HepG2 (cell line): ENCODE measurements at regions not wholly inside any gene's neighbourhood (a gene's known extent, or its start where the extent isn't known, plus 50 kb on each side); places are given as distances from the start of the nearest gene placed in this dataset.

Source experiments
- ATAC-seq: fragments of 200-7000 bp; cut with Tn5 transposase; 3 replicates; pipeline ENCODE4 v1.9.1; 2020; ENCODE audit warnings: mild to moderate bottlenecking, moderate library complexity
- BruUV-seq: library from RNA; stranded (reverse); fragments of 400-500 nt; replicated peaks from 2 replicates; lab custom pipeline; 2021; lab: Mats Ljungman, UMichigan
- CTCF ChIA-PET: fragments of 300-600 bp; formaldehyde crosslinking; extraction: SDS; loops from one replicate; lab custom pipeline; 2021; ENCODE audit warnings: low total read pairs, inconsistent platforms, low intra/inter-chr PET ratio; lab: Yijun Ruan, JAX
- POLR2A ChIA-PET: fragments of 350-600 bp; sonication (Branson Sonifier 250); formaldehyde crosslinking; loops from one replicate; lab custom pipeline; 2020; ENCODE audit warnings: antibody characterized with exemption, inconsistent platforms; lab: Yijun Ruan, JAX
- DNase-seq: peaks from one replicate; pipeline ENCODE4 v3.0.0-alpha.2; 2015; ENCODE audit warnings: low spot score
- FAIRE-seq: peaks from 3 replicates; lab custom pipeline; 2011; peaks lifted over from hg19 to GRCh38; lab: Jason Lieb, UNC
- H2AFZ ChIP-seq: one replicate; pipeline ENCODE4 v1.6.1; 2011; ENCODE audit warnings: low read length, inconsistent platforms
- H3K27ac ChIP-seq: fragments of 300-600 bp; 3 replicates; pipeline ENCODE4 v1.8.0; 2011; ENCODE audit warnings: mixed run types, mild to moderate bottlenecking, mixed read lengths, low read length, inconsistent platforms; ENCODE audit not compliant: insufficient read depth; ENCODE audit errors: extremely low read length
- H3K27me3 ChIP-seq, 2 experiments: fragments of 200-600 bp in 1 of 2; 2 replicates in 1 of 2; 3 replicates in 1 of 2; pipeline versions ENCODE4 v1.6.0 to v1.8.0; 2011; ENCODE audit warnings: low read length in 2 of 2, mild to moderate bottlenecking in 2 of 2, moderate library complexity in 2 of 2, inconsistent platforms in 1 of 2; ENCODE audit not compliant: insufficient read depth in 2 of 2, control insufficient read depth in 1 of 2
- H3K36me3 ChIP-seq, 2 experiments: fragments of 200-600 bp in 1 of 2; replicated peaks in 1 of 2; 2 replicates in 1 of 2; 3 replicates in 1 of 2; pipeline versions ENCODE4 v1.5.1 to v1.8.0; 2011; ENCODE audit warnings: low read length in 2 of 2, inconsistent platforms in 1 of 2; ENCODE audit not compliant: insufficient read depth in 2 of 2, control insufficient read depth in 1 of 2
- H3K4me1 ChIP-seq: 2 replicates; pipeline ENCODE4 v1.5.1; 2012; ENCODE audit warnings: low read length, inconsistent platforms; ENCODE audit not compliant: insufficient read depth
- H3K4me2 ChIP-seq: 2 replicates; pipeline ENCODE4 v1.6.0; 2011; ENCODE audit warnings: low read depth, low read length, inconsistent platforms
- H3K4me3 ChIP-seq, 3 experiments: fragments of 200-600 bp in 1 of 3; sonication (generic), shearing (Covaris generic) in 1 of 3; replicated peaks in 1 of 3; 2 replicates each; pipeline ENCODE4 v1.5.1; 2011 to 2016; ENCODE audit warnings: low read length in 3 of 3, inconsistent platforms in 2 of 3, low read depth in 2 of 3, mild to moderate bottlenecking in 2 of 3, control low read depth in 1 of 3, mixed read lengths in 1 of 3; ENCODE audit not compliant: insufficient read depth in 1 of 3
- H3K79me2 ChIP-seq: one replicate; pipeline ENCODE4 v1.6.1; 2011; ENCODE audit warnings: low read length, inconsistent platforms; ENCODE audit not compliant: insufficient read depth
- H3K9ac ChIP-seq: 2 replicates; pipeline ENCODE4 v1.6.0; 2011; ENCODE audit warnings: mild to moderate bottlenecking, low read depth, low read length, inconsistent platforms; ENCODE audit not compliant: insufficient read depth
- H3K9me3 ChIP-seq: 2 replicates; pipeline ENCODE4 v1.5.1; 2012; ENCODE audit warnings: mild to moderate bottlenecking, low read length
- H4K20me1 ChIP-seq: 2 replicates; pipeline ENCODE4 v1.6.0; 2011; ENCODE audit warnings: inconsistent platforms, mild to moderate bottlenecking, low read length, moderate library complexity; ENCODE audit not compliant: insufficient read depth
- GLMP ChIP-seq: sonication (generic); formaldehyde crosslinking; IDR thresholded peaks from 2 replicates; pipeline ENCODE4 v1.9.0; 2021; ENCODE audit warnings: missing genetic modification reagents, mild to moderate bottlenecking, borderline replicate concordance
- USF2 ChIP-seq, 2 experiments: sonication (generic) in 1 of 2; formaldehyde crosslinking in 1 of 2; IDR thresholded peaks; 2 replicates each; pipeline versions ENCODE4 v1.5.1 to v1.6.1; 2011 to 2020; ENCODE audit warnings: borderline replicate concordance in 1 of 2, low read depth in 1 of 2, low read length in 1 of 2, mild to moderate bottlenecking in 1 of 2, missing genetic modification reagents in 1 of 2, moderate library complexity in 1 of 2
- ZBTB46 ChIP-seq: sonication (generic); formaldehyde crosslinking; IDR thresholded peaks from 2 replicates; pipeline ENCODE4 v1.4.0; 2020; ENCODE audit warnings: mild to moderate bottlenecking, missing genetic modification reagents, borderline replicate concordance
- ZNF607 ChIP-seq: sonication (generic); formaldehyde crosslinking; IDR thresholded peaks from 2 replicates; pipeline ENCODE4 v1.5.1; 2020; ENCODE audit warnings: missing genetic modification reagents, mild to moderate bottlenecking, borderline replicate concordance
- ZSCAN20 ChIP-seq: sonication (generic); formaldehyde crosslinking; IDR thresholded peaks from 2 replicates; pipeline ENCODE4 v1.4.0; 2020; ENCODE audit warnings: missing genetic modification reagents, mild to moderate bottlenecking, borderline replicate concordance
- ZSCAN22 ChIP-seq: sonication (generic); formaldehyde crosslinking; IDR thresholded peaks from 2 replicates; pipeline ENCODE4 v1.4.0; 2020; ENCODE audit warnings: mild to moderate bottlenecking, missing genetic modification reagents
- in situ Hi-C: cut with HindIII; loops from 2 replicates; pipeline ENCODE4 v1.10.0; 2017; ENCODE audit warnings: low pct_unique_long_range_greater_than_20kb; ENCODE audit not compliant: extremely low pct_ligation_motif_present
- intact Hi-C: fragments of 100-400 bp; cut with micrococcal nuclease; formaldehyde crosslinking; loops from one replicate; pipeline ENCODE4 v1.10.0; 2022; ENCODE audit not compliant: unreplicated experiment

GRCh38 chr4:137300776-137301175 is 231.5 kb downstream of the PCDH18 start:
- H3K27me3 ChIP-seq: no peaks in the 10 kb centered on the region
- ChIA-PET POLR2A (no interaction called here), CTCF (no interaction called here)
- no peaks in the 10 kb centered on the region for H3K9me3 ChIP-seq
- H3K27ac ChIP-seq: no peak overlapping the region
- TF ChIP-seq ZSCAN20 (CRISPR knock-in tag) (no peak), ZSCAN22 (CRISPR knock-in tag) (no peak), USF2 (IDR thresholded peaks at IDR 0.05; ENCODE audit: low read depth, low read length) (no peak), USF2 (CRISPR knock-in tag; IDR thresholded peaks at IDR 0.05; ENCODE audit: borderline replicate concordance) (no peak), ZNF607 (CRISPR knock-in tag) (no peak), GLMP (no peak), ZBTB46 (CRISPR knock-in tag) (no peak)
- no peak overlapping the region for H3K4me3 ChIP-seq
- ATAC-seq: no peak
- no peak for DNase-seq
- H3K79me2 ChIP-seq: no peaks in the 10 kb centered on the region
- in situ Hi-C loops (no loop called here), intact Hi-C loops (no loop called here)
- H3K9ac ChIP-seq: no peak overlapping the region
- FAIRE-seq: no peak
- no peak overlapping the region for H3K4me2 ChIP-seq
- H3K4me1 ChIP-seq: no peaks in the 10 kb centered on the region
- H3K36me3 ChIP-seq: no peaks in the 10 kb centered on the region
- BruUV-seq: no TSS peak
- H2AFZ ChIP-seq: no peak overlapping the region
- H4K20me1 ChIP-seq: no peaks in the 10 kb centered on the region
